HG03139 (cell line): ENCODE measurements at regions not wholly inside any gene's neighbourhood (a gene's known extent, or its start where the extent isn't known, plus 50 kb on each side); places are given as distances from the start of the nearest gene placed in this dataset.

Experiments used
- ATAC-seq: cut with Tn5 transposase; IDR thresholded peaks from one replicate; pipeline ENCODE4 v1.9.1; 2021; ENCODE audit not compliant: unreplicated experiment

DNA sequence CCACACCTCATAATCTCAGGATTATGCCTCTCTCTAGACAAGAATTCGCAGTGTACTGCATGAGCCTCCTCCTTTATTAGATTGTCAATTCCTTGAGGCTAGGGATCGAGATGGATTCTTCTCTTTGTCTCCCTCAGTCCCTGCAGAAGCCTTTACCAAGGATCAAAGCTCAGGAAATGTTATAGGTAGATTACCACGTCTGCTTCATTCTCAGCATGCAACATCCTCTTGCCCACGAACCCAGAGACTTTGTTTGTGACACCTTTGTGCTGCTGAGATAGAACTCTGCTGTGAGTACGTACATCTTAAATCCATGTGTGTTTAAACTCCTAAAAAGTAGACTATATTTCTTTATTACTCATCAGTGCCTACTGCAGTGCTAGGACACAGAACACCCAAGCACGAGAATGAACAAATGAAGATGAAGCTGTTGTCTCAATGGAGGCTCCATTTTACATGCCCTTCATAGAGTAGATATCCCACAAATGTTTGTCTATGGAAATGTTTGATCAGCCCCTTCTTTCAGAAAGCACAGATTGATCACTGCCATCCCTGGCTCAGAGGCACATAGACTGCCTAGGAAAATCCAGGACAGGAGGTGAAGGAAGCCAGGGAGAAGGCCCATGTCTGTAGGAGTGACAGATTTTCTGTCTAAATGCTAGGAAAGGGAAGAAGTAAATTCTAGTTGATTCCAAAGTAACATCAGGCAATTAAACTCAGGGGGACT, 98.8 kb upstream of the KLHL29 start:
- ATAC-seq, result no peak

DNA sequence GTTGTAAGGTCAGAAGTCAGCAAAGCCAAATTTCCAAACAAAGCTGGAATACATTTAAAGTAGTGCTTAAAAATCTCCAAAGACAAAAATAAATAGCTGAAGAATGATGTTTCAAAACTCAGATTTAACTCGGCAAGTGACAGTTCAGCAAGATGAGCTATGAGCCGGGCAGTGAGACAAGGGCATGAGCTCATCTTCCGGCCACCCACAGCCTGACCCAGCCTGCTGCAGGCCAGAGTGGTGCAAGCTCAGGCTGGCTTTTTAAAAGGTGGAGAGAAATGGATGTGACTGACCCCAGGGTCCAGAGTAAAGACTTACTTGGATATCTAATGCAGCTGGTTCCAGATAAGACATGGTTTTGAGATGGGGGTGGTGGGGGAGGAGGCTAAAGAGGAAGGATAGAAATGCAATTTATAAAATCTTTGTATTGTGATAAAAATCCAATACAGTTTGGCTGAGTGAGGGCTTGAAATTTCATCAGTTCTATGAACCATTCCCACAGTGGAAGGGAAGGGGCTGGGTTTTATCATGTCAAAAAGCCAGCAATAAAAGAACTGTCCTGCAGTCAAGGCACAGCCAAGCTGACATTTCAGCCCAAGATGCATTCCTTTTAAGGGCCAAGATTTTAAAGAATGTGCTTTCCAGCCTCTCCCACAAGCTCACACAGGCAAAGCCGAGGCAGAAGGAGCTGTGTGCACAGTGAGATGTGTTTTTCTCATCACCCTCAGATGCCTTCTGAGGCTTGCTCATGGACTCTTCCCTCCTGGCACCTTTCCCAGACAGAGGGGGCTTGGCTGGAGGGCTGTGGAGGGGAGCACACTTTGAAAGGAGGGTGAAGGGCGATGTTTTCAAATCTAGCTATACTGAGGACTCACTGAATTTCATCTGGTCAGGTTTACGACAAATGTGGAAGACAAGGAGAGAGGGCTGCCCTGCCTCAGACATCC, 97.9 kb upstream of the KLHL29 start:
- no peak for ATAC-seq

DNA sequence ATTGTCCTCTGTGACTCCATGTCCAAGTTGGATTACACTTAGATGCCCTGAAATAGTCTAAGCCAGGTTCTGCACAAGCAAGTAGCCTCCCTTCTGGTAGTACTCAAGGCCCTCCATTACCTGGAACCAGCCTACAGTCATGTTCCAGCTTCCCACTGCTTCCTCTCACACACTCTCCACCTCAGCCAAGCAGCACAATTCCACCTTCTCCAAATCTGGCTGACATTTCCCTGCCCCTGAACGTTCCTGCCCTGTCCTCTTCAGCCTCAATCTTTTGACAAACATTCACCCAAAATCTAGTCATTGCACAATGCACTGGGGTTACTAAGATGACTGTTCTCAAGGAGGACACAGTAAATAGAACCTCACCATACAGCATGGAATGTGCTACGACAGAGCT, 95.3 kb upstream of the KLHL29 start:
- ATAC-seq, result no peak

- no peak for ATAC-seq
These were observed 93.7 kb upstream of the KLHL29 start for GRCh38 chr2:23291239-23291638.

DNA sequence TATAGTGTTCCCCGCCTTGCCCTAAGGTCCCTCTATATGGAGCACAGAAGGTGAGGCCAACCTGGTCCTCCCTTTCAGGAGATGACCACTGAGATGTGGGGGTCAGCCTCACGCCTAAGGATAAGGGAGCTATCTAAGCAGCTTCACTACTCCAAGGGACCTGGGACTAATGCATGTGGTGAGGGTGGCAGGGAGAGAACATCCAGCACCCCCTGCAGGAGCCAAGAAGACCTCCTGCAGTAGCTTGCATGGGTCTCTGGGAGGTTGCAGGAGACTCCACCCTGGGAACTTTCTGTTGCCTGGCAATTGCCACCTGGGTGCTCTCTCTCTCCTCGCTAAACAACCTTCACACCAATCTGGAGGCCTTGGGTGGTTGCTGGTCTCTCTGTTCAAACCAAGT, 93.0 kb upstream of the KLHL29 start:
- no peak for ATAC-seq

DNA sequence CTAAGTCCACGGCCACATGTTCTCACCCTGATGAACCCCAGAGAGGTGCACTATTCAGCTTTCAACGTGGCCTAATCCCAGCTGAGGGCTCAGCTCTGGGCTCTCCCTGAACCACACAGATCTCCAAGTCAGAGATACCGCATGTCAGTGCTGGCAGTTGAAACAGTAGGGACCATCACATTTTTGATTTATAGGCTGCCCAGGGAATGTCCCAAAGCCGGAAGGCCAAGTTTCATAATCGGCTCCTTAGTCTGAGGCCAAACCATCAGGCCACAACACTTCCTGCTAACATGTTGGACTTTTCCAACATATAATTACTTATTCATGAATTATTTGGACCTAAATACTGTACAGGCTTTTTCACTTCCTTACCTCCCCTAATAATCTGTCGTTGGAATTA, 91.9 kb upstream of the KLHL29 start:
- no peak for ATAC-seq

GRCh38 chr2:23293731-23294130, 91.2 kb upstream of the KLHL29 start:
- no peak for ATAC-seq

DNA sequence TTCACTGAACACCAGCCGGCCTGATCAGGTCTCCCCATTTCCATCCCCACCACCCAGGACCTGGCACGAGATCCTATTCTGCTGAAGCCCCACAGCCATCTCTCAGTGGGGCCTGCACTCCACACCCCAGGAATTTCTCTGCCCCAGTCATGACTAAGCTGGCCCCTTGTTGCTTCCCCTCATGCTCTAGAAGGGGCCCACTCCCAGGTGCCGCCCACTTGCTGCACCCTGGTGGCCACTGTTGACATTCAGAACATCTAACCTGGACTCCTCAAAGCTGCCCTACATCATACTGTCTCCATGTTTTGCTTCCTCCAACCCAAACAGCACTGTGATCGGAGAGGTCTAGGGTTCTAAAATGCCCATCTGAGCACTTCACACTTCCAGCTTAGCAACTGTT, 90.7 kb upstream of the KLHL29 start:
- no peak for ATAC-seq

DNA sequence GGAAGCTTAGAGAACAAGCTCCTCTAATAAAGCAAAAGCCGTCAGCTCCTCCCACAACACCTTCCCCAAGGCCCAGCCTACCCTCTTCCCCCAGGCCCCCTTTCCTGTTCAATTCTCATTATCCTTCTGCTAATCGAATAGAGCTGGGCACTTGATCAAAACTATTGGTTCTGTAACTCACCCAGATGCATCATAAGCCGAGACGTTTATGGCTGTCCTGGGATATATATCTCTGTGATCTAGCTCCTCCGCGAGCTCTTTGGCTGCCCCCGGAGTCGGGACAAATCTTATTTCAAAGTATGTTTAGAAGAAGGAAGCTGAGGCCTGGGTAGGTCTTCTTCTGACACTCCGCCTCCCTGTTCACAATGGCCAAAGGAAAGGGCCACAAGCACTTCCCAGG, 88.3 kb upstream of the KLHL29 start:
- ATAC-seq, result no peak

- ATAC-seq, result no peak
These were observed 87.9 kb upstream of the KLHL29 start for GRCh38 chr2:23297112-23297511.

GRCh38 chr2:23298551-23298950, 86.4 kb upstream of the KLHL29 start:
- no peak for ATAC-seq

DNA sequence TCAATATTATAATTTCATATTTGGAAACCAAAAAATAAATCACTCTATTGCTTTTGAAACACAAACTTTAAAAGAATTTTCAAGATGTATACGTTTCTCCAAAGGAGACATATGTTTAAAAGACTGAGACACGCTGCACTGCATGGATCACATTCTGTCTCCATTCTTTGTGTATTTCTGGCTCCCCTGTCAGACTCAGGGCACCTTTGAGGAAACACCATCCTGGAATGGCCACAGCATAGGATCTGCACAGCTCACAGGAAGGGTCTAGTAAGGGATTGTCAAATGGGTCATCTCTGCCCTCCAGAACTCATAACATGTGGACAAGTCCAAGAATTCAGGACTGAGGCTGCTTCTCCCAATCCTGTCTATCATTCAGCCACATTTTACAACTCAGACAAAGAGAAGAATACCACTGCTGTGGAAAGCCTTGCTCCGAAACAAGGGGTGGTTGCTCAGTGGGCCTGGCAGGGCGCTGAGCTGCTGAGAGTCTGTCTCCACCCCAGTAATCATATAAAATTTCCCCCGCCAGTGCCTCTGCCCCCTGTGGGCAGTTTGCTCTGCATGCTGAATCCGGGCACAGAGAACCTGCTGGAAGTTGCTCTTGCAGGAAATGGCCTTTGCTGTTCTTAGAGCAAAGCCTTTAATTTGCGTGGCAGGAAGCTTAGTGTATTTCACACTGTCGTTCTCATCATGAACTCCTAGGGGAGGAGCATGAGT, 85.3 kb upstream of the KLHL29 start:
- ATAC-seq, result no peak

GRCh38 chr2:23301136-23301535, 83.8 kb upstream of the KLHL29 start:
- ATAC-seq, result no peak

DNA sequence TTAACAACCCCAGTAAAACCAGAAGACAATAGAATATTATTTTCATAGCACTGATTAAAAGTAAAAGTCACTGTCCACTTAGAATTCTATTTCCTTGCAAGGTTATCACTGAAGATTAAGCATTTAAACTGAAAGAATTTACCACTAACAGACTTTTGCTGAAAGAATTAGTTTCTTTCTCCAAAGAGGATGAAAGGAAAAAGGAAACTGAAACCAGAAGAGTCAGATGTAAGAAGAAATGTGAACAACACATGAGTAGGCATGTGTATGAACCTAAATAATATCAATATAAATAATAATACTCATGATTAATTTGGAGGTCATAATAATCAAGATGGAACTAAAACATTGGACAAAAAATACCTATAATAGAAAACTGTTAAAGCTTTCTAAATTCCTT, 82.4 kb upstream of the KLHL29 start:
- no peak for ATAC-seq

DNA sequence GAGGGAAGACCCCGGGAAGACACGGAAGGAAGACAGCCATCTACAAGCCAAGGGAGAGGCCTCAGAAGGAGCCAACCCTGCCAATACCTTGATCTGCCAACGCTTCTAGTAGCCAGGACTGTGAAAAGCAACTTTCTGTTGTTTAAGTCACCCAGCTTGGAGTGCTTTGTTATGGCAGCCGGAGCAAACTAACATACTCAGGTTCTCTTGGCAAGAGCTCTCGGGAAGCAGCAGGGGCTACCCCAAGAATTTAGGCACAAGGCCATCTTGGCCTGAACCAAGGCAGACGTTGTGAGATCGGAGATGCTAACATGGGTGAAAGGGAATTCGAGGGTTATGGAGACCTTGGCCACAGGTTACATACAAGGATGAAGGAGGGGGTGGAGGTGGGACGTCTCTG, 78.6 kb upstream of the KLHL29 start:
- no peak for ATAC-seq

DNA sequence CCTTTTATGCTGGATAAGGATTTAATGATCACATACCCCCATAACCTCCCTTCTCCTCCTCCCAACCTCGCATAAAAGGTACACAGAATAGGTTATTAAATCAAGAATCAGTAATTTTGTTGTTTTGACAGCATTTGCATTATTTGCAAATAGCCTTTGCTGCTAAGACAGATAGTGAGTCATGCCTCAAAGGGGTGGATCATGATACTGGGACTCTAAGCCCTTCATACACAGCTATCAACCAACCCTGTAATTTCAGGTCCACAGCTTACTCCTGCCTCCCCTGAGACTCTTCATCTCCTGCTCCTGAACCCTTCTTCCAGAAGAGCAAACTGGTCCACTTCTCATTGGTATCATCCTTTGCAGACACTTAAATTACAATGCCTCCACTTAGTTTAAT, 73.8 kb upstream of the KLHL29 start:
- ATAC-seq, result no peak

GRCh38 chr2:23312996-23313606, 71.9 kb upstream of the KLHL29 start:
- peak; percentile 90 for ATAC-seq

DNA sequence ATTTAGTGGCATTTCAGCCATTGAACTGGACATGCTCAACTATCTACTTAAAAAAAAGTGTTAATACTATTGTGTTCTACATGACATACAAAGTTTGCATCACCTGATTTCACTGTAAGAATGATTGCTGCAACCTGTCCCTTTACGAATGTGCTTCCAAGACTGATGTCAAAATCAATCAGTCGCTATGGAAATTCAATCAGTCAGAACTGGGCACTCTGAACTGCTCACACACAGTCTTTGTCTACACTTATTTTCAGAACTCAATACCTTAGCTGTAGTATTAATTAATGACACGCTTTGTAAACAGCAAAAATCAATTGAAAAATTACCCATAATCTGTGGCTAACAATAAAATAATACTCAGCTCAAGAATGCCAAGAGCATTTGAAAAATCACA, 70.3 kb upstream of the KLHL29 start:
- no peak for ATAC-seq

- ATAC-seq, result no peak
These were observed 64.9 kb upstream of the KLHL29 start for GRCh38 chr2:23320058-23320457.

DNA sequence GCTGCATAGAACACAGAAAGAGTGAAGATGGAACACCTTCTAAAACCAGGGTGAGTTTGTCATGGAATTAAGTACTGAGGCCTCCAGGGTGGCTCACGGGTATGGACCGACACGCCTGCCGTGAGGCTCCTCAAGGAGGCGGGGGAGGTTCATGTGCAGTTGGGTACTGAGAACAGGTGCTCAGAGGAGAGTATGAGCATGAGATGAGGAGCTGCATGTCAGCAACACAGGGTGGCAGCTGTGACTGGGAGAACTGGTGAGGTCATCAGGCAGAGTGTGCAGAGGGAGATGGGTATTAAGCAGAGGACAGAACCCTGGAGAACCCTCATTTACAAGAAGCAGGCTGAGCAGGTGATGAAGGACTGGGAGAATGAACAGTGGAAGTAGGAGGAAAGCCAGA, 63.2 kb upstream of the KLHL29 start:
- no peak for ATAC-seq

DNA sequence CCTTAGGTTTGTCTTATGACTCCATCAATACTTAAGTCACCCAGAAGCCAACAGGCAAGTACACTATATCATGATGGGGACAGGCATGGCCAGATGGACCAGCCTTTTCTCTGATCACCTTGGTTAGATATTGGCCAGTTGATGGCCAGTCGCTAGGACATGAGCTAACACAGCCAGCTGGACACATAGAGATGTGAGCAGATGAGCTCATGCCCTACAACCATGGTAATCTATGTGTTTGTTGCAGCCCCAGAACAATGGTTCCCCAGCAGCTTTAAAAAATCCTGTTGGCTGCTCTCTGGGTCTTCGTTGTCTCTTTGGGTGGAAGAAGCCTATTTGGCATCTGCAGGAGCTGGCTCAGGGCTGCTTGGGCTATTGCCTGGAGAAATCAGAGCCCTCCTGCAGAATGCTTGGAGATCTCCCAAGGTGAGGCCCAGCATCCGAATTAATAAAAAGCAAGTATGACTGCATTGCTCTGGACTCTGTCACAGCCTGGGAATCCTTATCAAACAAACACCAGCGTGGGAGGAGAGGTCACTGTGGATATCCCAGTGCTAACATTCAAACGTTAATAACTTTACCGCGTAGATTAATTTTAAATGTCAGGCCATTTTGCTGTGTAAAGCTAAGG, 62.3 kb upstream of the KLHL29 start:
- no peak for ATAC-seq
